DOHH2 (cell line): ENCODE measurements at regions not wholly inside any gene's neighbourhood (a gene's known extent, or its start where the extent isn't known, plus 50 kb on each side); places are given as distances from the start of the nearest gene placed in this dataset.

Experiments used
- H3F3A ChIP-seq: fragments of 200-600 bp; sonication (generic), shearing (Covaris generic); 2 replicates; pipeline ENCODE4 v1.6.0; 2016; ENCODE audit warnings: antibody characterized with exemption, mild to moderate bottlenecking; ENCODE audit not compliant: control insufficient read depth, insufficient read depth
- H3K27ac ChIP-seq: fragments of 200-600 bp; sonication (generic); 2 replicates; pipeline ENCODE4 v1.5.1; 2014; ENCODE audit warnings: low read depth, mild to moderate bottlenecking, low read length, moderate library complexity
- H3K27me3 ChIP-seq: fragments of 200-600 bp; sonication (generic); 2 replicates; pipeline ENCODE4 v1.6.1; 2014; ENCODE audit warnings: mild to moderate bottlenecking, low read length, mixed read lengths; ENCODE audit not compliant: control insufficient read depth
- H3K36me3 ChIP-seq: fragments of 200-600 bp; sonication (generic); 2 replicates; pipeline ENCODE4 v1.6.1; 2014; ENCODE audit warnings: mild to moderate bottlenecking, low read length, moderate library complexity, mixed read lengths; ENCODE audit not compliant: control insufficient read depth
- H3K4me1 ChIP-seq: fragments of 200-600 bp; sonication (generic); 2 replicates; pipeline ENCODE4 v1.6.1; 2014; ENCODE audit warnings: mild to moderate bottlenecking, low read length, mixed read lengths; ENCODE audit not compliant: control insufficient read depth
- H3K4me2 ChIP-seq: fragments of 200-600 bp; sonication (generic); 2 replicates; pipeline ENCODE4 v1.6.0; 2014; ENCODE audit warnings: mild to moderate bottlenecking, low read length, moderate library complexity
- H3K4me3 ChIP-seq: fragments of 200-600 bp; sonication (generic); 2 replicates; pipeline ENCODE4 v1.5.1; 2014; ENCODE audit warnings: mild to moderate bottlenecking, low read length, mixed read lengths
- H3K79me2 ChIP-seq: fragments of 200-600 bp; sonication (generic); 2 replicates; pipeline ENCODE4 v1.6.1; 2014; ENCODE audit warnings: mild to moderate bottlenecking, low read length, mixed read lengths; ENCODE audit not compliant: control insufficient read depth
- H3K9me2 ChIP-seq: fragments of 200-600 bp; sonication (generic); replicated peaks from 2 replicates; pipeline ENCODE4 v1.6.1; 2014; ENCODE audit warnings: mild to moderate bottlenecking, low read length, mixed read lengths; ENCODE audit not compliant: control insufficient read depth
- H3K9me3 ChIP-seq: fragments of 200-600 bp; sonication (generic); 2 replicates; pipeline ENCODE4 v1.6.1; 2014; ENCODE audit warnings: antibody characterized with exemption, low read length, mixed read lengths; ENCODE audit not compliant: control insufficient read depth, insufficient read depth
- H4K20me1 ChIP-seq: fragments of 200-600 bp; sonication (generic); 2 replicates; pipeline ENCODE4 v1.6.0; 2014; ENCODE audit warnings: low read depth, mild to moderate bottlenecking, antibody characterized with exemption, low read length, moderate library complexity; ENCODE audit not compliant: control insufficient read depth, insufficient read depth
- EZH2phosphoT487 ChIP-seq: fragments of 200-600 bp; sonication (generic); IDR thresholded peaks from 2 replicates; pipeline ENCODE4 v1.6.1; 2017; ENCODE audit warnings: borderline replicate concordance, mild to moderate bottlenecking, antibody characterized with exemption, low read length, moderate library complexity, mixed read lengths
- TF ChIP-seq, protein P1 (sequence below): fragments of 200-600 bp; sonication (generic); IDR thresholded peaks from one replicate; pipeline ENCODE4 v1.5.1; 2014; ENCODE audit warnings: antibody characterized with exemption, mild to moderate bottlenecking, low read depth, low read length; ENCODE audit not compliant: poor library complexity, severe bottlenecking

DNA sequence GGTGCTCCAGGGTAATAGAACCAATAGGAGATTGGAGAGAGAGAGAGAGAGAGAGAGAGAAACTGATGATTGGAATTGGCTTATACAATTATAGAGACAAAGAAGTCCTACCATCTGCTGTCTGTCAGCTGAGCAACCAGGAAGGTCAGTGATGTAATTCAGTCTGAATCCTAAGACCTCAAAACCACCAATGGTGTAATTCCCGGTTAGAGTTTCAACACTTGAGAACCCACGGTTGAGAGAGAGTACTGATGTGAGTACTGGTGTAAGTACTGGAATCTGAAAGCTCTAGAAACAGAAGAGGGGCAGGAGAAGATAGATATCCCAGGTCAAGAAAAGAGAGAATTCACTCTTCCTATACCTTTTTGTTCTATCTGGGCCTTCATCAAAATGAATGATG, 775.8 kb downstream of the EFNA5 start:
- Histone ChIP-seq H3K4me1 (no peaks in the 10 kb centered on the region), H3K4me2 (no peak overlapping the region), H3K9me2 (no peaks in the 10 kb centered on the region), H3K4me3 (no peak overlapping the region), H3K79me2 (no peaks in the 10 kb centered on the region), H3F3A (no peaks in the 10 kb centered on the region), H3K27ac (no peak overlapping the region), H4K20me1 (no peaks in the 10 kb centered on the region), H3K9me3 (no peaks in the 10 kb centered on the region), H3K27me3 (no peaks in the 10 kb centered on the region), H3K36me3 (no peaks in the 10 kb centered on the region)
- TF ChIP-seq EZH2phosphoT487: no peak
- TF ChIP-seq, protein P1, sequence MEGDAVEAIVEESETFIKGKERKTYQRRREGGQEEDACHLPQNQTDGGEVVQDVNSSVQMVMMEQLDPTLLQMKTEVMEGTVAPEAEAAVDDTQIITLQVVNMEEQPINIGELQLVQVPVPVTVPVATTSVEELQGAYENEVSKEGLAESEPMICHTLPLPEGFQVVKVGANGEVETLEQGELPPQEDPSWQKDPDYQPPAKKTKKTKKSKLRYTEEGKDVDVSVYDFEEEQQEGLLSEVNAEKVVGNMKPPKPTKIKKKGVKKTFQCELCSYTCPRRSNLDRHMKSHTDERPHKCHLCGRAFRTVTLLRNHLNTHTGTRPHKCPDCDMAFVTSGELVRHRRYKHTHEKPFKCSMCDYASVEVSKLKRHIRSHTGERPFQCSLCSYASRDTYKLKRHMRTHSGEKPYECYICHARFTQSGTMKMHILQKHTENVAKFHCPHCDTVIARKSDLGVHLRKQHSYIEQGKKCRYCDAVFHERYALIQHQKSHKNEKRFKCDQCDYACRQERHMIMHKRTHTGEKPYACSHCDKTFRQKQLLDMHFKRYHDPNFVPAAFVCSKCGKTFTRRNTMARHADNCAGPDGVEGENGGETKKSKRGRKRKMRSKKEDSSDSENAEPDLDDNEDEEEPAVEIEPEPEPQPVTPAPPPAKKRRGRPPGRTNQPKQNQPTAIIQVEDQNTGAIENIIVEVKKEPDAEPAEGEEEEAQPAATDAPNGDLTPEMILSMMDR: no peak

DNA sequence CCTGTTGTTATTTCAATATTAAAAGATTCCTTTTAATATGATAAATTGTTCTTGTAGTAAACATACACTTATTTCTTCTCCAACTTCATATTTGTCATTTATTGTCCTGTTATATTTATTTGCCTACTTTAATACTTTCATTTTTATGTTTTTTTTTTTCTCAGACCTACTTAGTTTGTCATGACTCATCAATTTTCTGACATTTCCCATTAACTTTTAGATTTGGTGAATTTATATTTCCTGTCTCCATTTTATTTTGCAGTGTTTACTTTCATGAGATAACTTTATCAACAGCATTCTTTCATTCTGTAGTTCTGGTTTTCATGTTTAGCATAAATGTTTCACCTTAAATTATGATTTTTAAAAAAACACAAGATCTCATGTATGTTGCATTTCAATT, 788.7 kb downstream of the EFNA5 start:
- H3F3A ChIP-seq: no peaks in the 10 kb centered on the region
- no peaks in the 10 kb centered on the region for H3K79me2 ChIP-seq
- H4K20me1 ChIP-seq: no peaks in the 10 kb centered on the region
- H3K27me3 ChIP-seq: no peaks in the 10 kb centered on the region
- H3K4me2 ChIP-seq: no peak overlapping the region
- H3K9me3 ChIP-seq: no peaks in the 10 kb centered on the region
- H3K9me2 ChIP-seq: no peaks in the 10 kb centered on the region
- H3K36me3 ChIP-seq: no peaks in the 10 kb centered on the region
- no peaks in the 10 kb centered on the region for H3K4me1 ChIP-seq
- H3K27ac ChIP-seq: no peak overlapping the region
- TF ChIP-seq EZH2phosphoT487: no peak
- TF ChIP-seq, protein P1: no peak
- no peak overlapping the region for H3K4me3 ChIP-seq

- Histone ChIP-seq H3K9me3 (peaks cover 9% of the 10 kb centered on the region), H3K27ac (no peak overlapping the region), H3K27me3 (no peaks in the 10 kb centered on the region), H3K4me2 (no peak overlapping the region), H3K4me1 (no peaks in the 10 kb centered on the region), H4K20me1 (no peaks in the 10 kb centered on the region), H3K9me2 (no peaks in the 10 kb centered on the region), H3K4me3 (no peak overlapping the region), H3F3A (no peaks in the 10 kb centered on the region), H3K79me2 (no peaks in the 10 kb centered on the region), H3K36me3 (no peaks in the 10 kb centered on the region)
- TF ChIP-seq, protein P1: no peak
- TF ChIP-seq EZH2phosphoT487: no peak
These were observed 790.1 kb downstream of the EFNA5 start for GRCh38 chr5:106880656-106881055.

DNA sequence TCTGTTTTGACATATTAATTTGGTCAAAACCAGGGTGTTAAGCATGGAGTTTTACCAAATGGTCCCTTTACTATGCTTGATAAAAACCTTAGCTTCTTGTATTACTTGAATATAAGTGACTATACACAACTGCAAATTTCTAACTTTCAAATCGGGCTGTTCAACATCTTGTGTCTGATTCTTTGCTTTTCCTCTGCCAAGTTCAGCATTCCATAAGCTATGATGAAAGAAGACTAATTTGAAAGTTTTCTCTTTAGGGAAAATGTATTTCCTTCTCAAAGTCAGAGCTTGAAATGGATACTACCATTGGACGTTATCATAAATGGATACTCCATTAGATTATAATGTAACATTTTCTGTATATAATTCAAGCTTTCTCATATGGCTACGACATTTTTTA, 792.9 kb downstream of the EFNA5 start:
- Histone ChIP-seq H3K9me2 (no peaks in the 10 kb centered on the region), H3K36me3 (no peaks in the 10 kb centered on the region), H3K79me2 (no peaks in the 10 kb centered on the region), H3K27me3 (no peaks in the 10 kb centered on the region), H3K4me1 (no peaks in the 10 kb centered on the region), H3F3A (no peaks in the 10 kb centered on the region), H3K27ac (no peak overlapping the region), H4K20me1 (no peaks in the 10 kb centered on the region), H3K4me3 (no peak overlapping the region), H3K9me3 (peaks cover 14% of the 10 kb centered on the region), H3K4me2 (no peak overlapping the region)
- no peak for TF ChIP-seq EZH2phosphoT487
- TF ChIP-seq, protein P1: no peak
